T-helper 2 cell treated with Interferon-gamma antibody and Interleukin-4, amounts not matched to agents 5 μg/mL and 100 μg/mL, for 36 hours (primary cell): ENCODE measurements at regions not wholly inside any gene's neighbourhood (a gene's known extent, or its start where the extent isn't known, plus 50 kb on each side); places are given as distances from the start of the nearest gene placed in this dataset.
"Not testable (repeated sequence)": the region's sequence is repeated elsewhere in the genome, so short reads cannot be mapped to it uniquely, and the experiment has no call there.

ENCODE experiments used
- DNase-seq: peaks from one replicate; pipeline ENCODE4 v3.0.0; 2021; ENCODE audit warnings: low spot score
- H3K27ac Mint-ChIP-seq: one replicate; pipeline ENCODE4 v1.8.0; 2021; ENCODE audit warnings: mild to moderate bottlenecking, mixed read lengths
- H3K27me3 Mint-ChIP-seq: one replicate; pipeline ENCODE4 v1.8.0; 2021; ENCODE audit warnings: low read depth, mixed read lengths
- H3K36me3 Mint-ChIP-seq: one replicate; pipeline ENCODE4 v1.8.0; 2021; ENCODE audit warnings: low read depth, mixed read lengths
- H3K4me1 Mint-ChIP-seq: one replicate; pipeline ENCODE4 v1.8.0; 2021; ENCODE audit warnings: low read depth, mixed read lengths
- H3K4me3 Mint-ChIP-seq: one replicate; pipeline ENCODE4 v1.8.0; 2022; ENCODE audit warnings: mild to moderate bottlenecking, moderate library complexity, mixed read lengths
- H3K9me3 Mint-ChIP-seq: one replicate; pipeline ENCODE4 v1.8.0; 2021; ENCODE audit warnings: mixed read lengths

DNA sequence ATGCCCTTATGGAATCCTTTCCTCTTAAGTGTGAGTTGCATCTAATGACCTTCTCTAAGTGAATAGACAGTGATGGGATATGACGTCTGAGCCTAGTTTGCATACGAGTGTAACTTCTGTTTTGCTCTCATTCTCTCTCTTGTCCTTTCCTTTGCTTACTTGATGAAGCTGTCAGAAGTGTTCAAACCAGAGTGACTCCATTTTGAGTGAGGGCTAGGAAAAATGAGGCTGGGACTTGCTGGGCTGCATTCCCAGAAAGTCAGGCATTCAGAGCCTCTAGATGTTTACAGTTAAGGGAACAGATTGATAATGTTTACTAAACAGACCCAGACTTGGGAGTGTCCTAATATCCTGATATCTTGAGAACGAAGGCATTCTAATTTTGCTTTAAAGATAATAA lies 311.2 kb upstream of the SOX4 start:
- H3K27me3 Mint-ChIP-seq, H3K4me3 Mint-ChIP-seq, H3K4me1 Mint-ChIP-seq, DNase-seq, H3K9me3 Mint-ChIP-seq, H3K36me3 Mint-ChIP-seq, H3K27ac Mint-ChIP-seq: not testable (repeated sequence)

DNA sequence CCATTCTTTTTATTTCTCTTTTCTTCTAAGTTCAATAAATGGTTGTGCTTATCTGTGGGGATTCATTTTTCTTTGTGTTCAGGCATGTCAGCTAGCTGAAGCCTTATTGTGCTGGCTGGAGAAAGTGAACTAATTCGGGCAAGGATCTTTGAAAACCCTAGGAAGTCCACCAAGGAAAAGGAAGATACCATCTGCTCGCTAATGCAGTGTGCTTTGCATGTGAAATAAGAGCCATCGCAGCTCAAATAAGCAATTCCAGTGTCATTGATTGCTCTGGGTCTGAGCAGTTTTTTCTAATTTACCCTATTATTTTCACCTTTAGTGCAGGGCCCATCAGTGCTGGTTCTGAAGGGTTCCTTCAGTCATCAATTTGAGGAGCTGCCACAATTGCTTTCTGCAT lies 309.4 kb upstream of the SOX4 start:
- Mint-ChIP-seq H3K27me3 (peaks cover 4% of the 10 kb centered on the region), H3K9me3 (no peaks in the 10 kb centered on the region), H3K27ac (no peak overlapping the region), H3K4me3 (no peak overlapping the region), H3K36me3 (no peaks in the 10 kb centered on the region), H3K4me1 (no peaks in the 10 kb centered on the region)
- no peak for DNase-seq

DNA sequence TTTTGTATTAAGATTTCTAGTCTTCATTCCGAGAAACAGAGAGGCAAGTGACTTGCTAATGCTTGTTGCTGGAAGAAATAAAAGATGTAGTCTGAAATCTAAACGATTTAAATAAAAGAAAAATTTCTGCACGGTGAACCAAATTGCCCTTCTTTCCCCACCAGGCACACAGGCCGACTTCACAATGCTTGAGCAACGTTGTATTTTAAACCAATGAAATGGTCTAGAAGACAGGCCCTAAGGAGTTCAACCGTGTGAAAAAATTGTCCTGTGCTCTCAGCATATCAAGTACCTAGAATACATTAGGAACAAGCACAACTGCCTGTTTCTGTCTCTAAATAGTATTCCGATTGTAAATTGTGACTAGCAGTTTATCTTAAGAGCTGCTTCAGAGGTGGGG lies 308.8 kb upstream of the SOX4 start:
- H3K27me3 Mint-ChIP-seq: peaks cover 4% of the 10 kb centered on the region
- H3K4me1 Mint-ChIP-seq: no peaks in the 10 kb centered on the region
- no peaks in the 10 kb centered on the region for H3K36me3 Mint-ChIP-seq
- H3K9me3 Mint-ChIP-seq: no peaks in the 10 kb centered on the region
- DNase-seq: no peak
- no peak overlapping the region for H3K27ac Mint-ChIP-seq
- H3K4me3 Mint-ChIP-seq: no peak overlapping the region

DNA sequence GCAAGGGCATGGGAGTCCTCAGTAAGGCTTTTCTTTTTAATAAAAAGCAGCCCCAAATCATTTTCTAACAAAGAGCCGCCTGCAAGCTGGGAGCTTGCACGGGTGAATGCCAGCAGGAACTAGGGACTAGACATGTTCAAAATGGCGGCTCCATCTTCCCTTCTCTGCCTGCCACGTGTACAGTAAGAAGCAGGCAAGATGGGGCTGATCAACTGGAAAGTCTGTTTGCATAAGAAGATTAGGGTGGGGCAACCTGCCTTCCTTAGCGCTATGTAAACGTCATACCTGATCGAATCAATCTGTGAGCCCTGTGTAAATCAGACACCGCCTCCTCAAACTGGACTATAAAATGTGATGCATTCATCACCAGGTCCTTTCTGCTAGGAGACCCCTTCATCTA lies 299.4 kb upstream of the SOX4 start:
- peaks cover 1% of the 10 kb centered on the region for H3K27me3 Mint-ChIP-seq
- no peaks in the 10 kb centered on the region for H3K9me3 Mint-ChIP-seq
- DNase-seq: no peak
- H3K27ac Mint-ChIP-seq: no peak overlapping the region
- H3K4me1 Mint-ChIP-seq: no peaks in the 10 kb centered on the region
- no peaks in the 10 kb centered on the region for H3K36me3 Mint-ChIP-seq
- no peak overlapping the region for H3K4me3 Mint-ChIP-seq

DNA sequence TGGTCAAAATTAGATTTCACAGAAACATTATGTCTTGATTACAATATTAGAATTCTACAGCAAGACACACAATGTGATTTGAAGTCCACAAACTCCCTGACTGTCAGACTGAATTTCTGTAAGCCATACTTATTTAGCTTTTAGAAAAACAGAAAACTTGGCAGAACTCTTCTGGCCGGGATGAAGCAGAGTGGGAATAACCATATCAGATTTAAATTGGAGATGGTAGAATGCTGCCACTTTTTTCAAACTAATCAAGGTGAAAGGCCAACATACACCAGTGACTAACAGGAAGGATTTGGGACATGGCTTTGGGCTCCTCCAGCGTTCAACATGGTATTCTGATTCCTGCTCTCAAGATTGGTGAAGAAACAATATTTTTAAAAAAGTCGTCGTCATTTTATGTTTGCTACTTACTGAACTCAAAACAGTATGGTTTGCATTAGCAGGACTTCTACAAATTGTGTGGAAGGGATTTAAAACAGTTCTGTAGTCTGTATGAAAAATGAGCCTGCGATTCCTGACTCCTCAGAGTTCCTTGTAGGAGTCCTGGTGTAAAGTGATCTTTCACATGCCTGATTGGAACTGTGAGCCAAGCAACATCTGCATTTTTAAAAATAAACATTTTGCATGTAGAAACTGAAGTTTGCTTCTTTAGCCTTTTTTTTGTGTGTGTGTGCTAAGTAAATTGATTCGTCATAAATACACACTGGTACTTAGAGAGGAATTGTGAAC lies 297.9 kb upstream of the SOX4 start:
- no peaks in the 10 kb centered on the region for H3K9me3 Mint-ChIP-seq
- no peak for DNase-seq
- H3K4me1 Mint-ChIP-seq: no peaks in the 10 kb centered on the region
- no peak overlapping the region for H3K27ac Mint-ChIP-seq
- H3K27me3 Mint-ChIP-seq: peaks cover 3% of the 10 kb centered on the region
- H3K4me3 Mint-ChIP-seq: no peak overlapping the region
- no peaks in the 10 kb centered on the region for H3K36me3 Mint-ChIP-seq

DNA sequence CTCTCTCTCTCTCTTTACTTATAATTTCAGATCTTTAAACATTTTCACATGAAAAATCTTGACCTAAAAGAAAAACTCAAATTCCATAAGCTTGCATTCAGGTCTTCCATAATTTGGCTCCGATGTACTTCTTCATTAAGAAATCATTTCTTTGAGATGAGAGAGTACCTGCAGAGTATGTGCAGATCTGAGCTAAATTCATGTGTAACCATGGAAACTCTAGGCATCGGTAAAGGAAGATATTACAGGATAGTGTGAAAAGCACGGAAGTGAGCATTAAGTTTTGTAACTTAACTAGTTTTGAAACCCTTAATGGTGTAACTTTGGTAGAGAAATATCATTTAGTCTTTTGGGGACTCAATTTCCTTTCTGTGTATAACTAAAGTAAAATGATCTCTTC lies 295.9 kb upstream of the SOX4 start:
- Mint-ChIP-seq H3K4me1 (no peaks in the 10 kb centered on the region), H3K9me3 (peaks cover 5% of the 10 kb centered on the region), H3K27me3 (peaks cover 3% of the 10 kb centered on the region), H3K4me3 (no peak overlapping the region), H3K36me3 (no peaks in the 10 kb centered on the region), H3K27ac (no peak overlapping the region)
- no peak for DNase-seq

DNA sequence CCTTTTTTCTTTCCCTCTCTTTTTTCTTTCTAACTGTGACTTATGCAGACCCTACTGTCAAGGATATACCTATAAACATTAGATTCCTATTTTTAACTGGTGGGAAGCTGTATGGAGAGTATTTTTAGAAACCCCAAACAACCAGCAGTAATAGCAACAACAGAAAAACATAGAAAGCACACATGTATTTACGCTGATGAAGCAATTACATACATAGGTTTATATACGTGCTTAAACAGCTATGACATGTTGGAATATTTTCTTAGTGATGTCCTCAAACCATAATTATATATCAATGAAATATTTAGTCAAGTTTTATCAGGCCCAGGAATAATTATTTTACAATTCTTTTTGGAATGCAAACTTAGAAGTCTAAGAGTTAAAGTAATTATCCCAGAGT lies 294.3 kb upstream of the SOX4 start:
- Mint-ChIP-seq H3K4me1 (no peaks in the 10 kb centered on the region), H3K27me3 (peaks cover 3% of the 10 kb centered on the region), H3K9me3 (peaks cover 5% of the 10 kb centered on the region), H3K27ac (no peak overlapping the region), H3K4me3 (no peak overlapping the region), H3K36me3 (no peaks in the 10 kb centered on the region)
- no peak for DNase-seq

DNA sequence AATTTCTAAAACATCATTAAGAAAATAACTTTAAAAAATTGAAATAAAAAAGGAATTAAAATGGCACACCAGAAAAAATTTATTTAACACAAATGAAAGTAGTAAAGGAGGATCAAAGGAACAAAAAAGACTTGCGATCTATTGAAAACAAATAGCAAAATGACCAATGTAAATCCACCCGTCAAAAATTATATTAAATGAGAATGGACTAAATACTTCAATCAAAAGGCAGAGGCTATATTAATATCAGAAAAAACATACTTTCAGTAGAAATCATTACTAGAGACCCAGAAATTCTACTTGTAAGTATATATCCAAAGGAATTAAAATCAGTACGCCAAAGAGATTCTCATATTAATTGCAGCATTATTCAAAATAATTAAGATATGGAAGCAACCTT lies 293.1 kb upstream of the SOX4 start:
- no peak overlapping the region for H3K27ac Mint-ChIP-seq
- no peak overlapping the region for H3K4me3 Mint-ChIP-seq
- H3K27me3 Mint-ChIP-seq: peaks cover 7% of the 10 kb centered on the region
- H3K9me3 Mint-ChIP-seq: peaks cover 5% of the 10 kb centered on the region
- DNase-seq: no peak
- no peaks in the 10 kb centered on the region for H3K4me1 Mint-ChIP-seq
- no peaks in the 10 kb centered on the region for H3K36me3 Mint-ChIP-seq

DNA sequence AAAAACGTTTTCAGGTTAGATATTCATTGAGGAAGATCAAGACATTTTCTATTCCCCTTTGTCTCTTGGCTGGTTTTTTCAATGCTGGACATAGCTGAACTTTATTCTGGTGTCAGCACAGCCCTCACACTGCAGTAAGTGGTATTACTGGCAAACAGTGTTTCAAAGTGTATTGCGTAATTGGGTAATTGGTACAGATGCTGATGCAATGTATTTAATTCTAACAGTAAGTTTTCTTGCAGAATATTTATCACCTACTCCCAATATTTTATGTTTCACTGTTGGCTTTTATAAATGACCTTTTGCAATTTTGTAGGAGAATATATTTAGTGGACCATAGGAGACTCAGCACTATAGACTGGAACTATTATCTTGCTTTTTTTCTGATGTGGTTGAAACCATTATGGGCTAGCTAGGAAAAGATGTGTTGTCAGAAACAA lies 287.6 kb upstream of the SOX4 start:
- H3K4me1 Mint-ChIP-seq: peaks cover 2% of the 10 kb centered on the region

DNA sequence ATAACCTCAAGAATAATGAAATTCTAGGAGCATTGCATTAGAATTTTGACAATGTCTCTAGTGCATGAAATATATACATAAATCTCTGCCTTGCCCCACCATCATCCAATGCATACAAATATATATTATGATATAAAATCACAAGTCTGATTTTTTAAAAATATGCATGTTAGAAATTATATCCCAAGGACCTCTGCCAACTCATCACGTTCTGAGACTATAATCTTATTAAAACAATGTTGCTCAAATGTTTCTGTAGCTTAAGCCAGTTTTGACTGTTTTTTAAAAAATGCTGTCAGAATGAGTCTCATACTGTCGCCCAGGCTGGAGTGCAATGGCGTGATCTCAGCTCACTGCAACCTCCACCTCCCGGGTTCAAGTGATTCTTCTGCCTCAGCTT lies 287.0 kb upstream of the SOX4 start:
- Mint-ChIP-seq H3K27ac (no peak overlapping the region), H3K4me3 (no peak overlapping the region), H3K9me3 (peaks cover 5% of the 10 kb centered on the region), H3K36me3 (no peaks in the 10 kb centered on the region), H3K4me1 (peaks cover 2% of the 10 kb centered on the region), H3K27me3 (peaks cover 4% of the 10 kb centered on the region)
- no peak for DNase-seq

More for the DNA sequence above, 287.6 kb upstream of the SOX4 start:
- Mint-ChIP-seq H3K9me3 (peaks cover 5% of the 10 kb centered on the region), H3K4me3 (no peak overlapping the region), H3K27ac (no peak overlapping the region), H3K27me3 (peaks cover 4% of the 10 kb centered on the region), H3K36me3 (no peaks in the 10 kb centered on the region)
- no peak for DNase-seq

DNA sequence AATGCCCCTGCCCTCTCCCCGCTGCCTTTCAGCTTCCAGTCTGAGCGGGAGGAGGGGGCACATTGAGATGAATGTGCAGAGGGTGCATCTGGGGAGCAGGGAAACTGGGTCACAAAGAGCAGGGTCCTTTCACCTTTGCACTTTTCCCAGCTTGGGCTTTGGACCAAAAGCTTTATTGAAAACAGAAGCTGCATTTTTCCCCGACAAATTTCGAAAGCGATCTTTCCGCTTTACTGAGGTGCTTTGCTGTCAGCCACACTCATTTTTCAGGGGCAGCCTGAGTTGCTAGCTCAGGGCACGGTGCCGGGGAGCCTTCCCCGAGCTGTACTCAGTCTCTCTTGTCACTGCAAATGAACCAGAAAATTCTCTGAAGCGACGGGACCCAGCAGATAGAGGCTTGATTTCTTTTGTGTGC lies 283.7 kb upstream of the SOX4 start:
- no peak for DNase-seq
- H3K4me3 Mint-ChIP-seq: no peak overlapping the region
- peaks cover 2% of the 10 kb centered on the region for H3K4me1 Mint-ChIP-seq
- no peaks in the 10 kb centered on the region for H3K9me3 Mint-ChIP-seq
- H3K27me3 Mint-ChIP-seq: no peaks in the 10 kb centered on the region
- H3K27ac Mint-ChIP-seq: no peak overlapping the region
- H3K36me3 Mint-ChIP-seq: no peaks in the 10 kb centered on the region

DNA sequence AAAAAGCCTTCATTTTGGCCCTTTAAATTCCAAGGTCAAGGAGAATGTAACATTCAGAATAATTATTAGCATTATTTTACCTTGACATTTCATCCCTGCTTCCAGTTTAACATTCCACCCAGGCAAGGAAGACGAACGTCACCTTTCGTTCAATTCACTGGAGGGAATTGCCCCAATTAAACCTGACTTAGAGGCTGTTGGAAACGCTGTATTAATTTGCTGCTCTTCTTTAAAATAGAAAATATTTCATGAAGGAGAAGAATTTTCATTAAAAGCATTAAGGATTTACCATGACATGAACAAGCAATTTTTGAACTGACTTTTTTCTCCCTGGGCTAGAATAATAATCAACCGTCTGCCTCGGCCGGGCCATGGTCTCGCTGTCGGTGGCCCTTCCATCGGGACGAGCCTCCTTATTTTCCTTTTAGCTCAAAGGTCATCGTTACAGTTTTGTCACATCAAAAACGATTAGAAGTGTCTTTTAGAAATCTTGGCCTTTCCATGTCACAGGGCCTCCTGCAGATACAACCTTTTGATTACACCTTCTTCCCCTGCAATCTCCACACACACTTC lies 282.9 kb upstream of the SOX4 start:
- no peak overlapping the region for H3K4me3 Mint-ChIP-seq
- no peaks in the 10 kb centered on the region for H3K9me3 Mint-ChIP-seq
- no peak overlapping the region for H3K27ac Mint-ChIP-seq
- no peaks in the 10 kb centered on the region for H3K36me3 Mint-ChIP-seq
- peaks cover 2% of the 10 kb centered on the region for H3K4me1 Mint-ChIP-seq
- H3K27me3 Mint-ChIP-seq: no peaks in the 10 kb centered on the region
- DNase-seq: no peak

DNA sequence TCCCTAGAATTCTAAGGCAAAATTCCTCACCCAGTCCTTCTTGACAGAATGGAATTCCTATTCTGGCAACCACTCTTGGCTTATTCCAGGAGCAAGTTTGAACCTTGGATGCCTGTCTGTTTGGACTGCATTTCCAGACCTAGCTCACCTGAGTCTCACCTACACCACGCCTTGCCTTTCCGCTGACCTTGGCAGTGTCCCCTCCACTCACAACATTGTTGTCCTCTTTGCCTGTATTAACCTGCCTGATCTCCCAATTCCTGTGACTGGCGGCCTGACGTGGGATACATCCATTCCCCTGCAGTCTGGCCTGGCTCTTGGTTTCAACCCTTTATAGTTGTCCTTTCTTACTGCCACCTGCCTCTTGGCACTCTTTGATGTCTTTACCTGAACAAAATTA lies 281.4 kb upstream of the SOX4 start:
- H3K27ac Mint-ChIP-seq: no peak overlapping the region

DNA sequence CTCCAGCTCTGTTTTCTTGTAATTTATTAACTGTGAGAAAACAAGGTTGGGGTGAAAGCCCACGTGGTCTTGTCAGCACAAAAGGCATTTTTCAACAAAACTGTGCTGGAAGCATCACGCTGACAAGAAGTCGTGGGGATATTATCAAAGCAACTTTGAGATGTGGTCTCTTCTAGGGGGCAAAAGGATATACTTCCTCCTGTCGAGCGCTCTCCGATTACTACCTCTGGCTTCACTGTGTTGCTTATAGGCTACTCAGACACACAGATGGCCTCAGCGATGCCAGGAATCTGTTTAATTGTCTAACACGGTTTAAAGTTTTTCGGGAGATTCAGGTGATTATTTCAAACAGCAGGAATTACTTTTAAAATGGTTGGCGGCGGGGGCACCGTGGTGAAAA lies 275.9 kb upstream of the SOX4 start:
- no peaks in the 10 kb centered on the region for H3K27me3 Mint-ChIP-seq
- H3K36me3 Mint-ChIP-seq: no peaks in the 10 kb centered on the region
- H3K9me3 Mint-ChIP-seq: peaks cover 12% of the 10 kb centered on the region
- no peaks in the 10 kb centered on the region for H3K4me1 Mint-ChIP-seq
- no peak overlapping the region for H3K4me3 Mint-ChIP-seq
- DNase-seq: no peak
- no peak overlapping the region for H3K27ac Mint-ChIP-seq

More for the DNA sequence above, 281.4 kb upstream of the SOX4 start:
- H3K27me3 Mint-ChIP-seq: no peaks in the 10 kb centered on the region
- H3K36me3 Mint-ChIP-seq: no peaks in the 10 kb centered on the region
- no peaks in the 10 kb centered on the region for H3K9me3 Mint-ChIP-seq
- no peak for DNase-seq
- H3K4me3 Mint-ChIP-seq: no peak overlapping the region
- H3K4me1 Mint-ChIP-seq: no peaks in the 10 kb centered on the region

DNA sequence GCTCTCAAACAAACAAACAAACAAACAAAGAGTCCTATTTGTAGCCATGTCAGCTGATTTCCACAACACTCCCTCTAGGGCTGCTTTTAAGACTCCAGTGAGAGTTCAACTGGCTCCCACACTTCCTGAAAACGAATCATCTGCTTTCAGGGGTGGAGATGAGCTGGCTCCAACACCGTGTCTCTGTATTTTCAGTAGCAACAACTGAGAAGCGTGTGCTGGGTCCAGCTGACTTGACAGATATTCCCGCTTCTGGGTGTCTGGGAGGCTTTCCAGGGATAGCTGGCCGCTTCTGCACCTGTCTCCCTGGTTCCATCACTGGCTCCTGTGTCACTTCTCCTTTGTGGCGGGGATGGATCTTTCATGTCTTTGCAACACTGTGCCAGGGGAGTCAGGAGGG lies 272.5 kb upstream of the SOX4 start:
- H3K4me1 Mint-ChIP-seq: no peaks in the 10 kb centered on the region
- H3K4me3 Mint-ChIP-seq: no peak overlapping the region
- no peaks in the 10 kb centered on the region for H3K36me3 Mint-ChIP-seq
- H3K27me3 Mint-ChIP-seq: no peaks in the 10 kb centered on the region
- DNase-seq: no peak
- peaks cover 12% of the 10 kb centered on the region for H3K9me3 Mint-ChIP-seq
- H3K27ac Mint-ChIP-seq: no peak overlapping the region
